GM23338 (cell line): ENCODE measurements at regions not wholly inside any gene's neighbourhood (a gene's known extent, or its start where the extent isn't known, plus 50 kb on each side); places are given as distances from the start of the nearest gene placed in this dataset.

Experiments used
- ATAC-seq: fragments of 200-7000 bp; cut with Tn5 transposase; 3 replicates; pipeline ENCODE4 v1.9.1; 2020
- DNase-seq: peaks from one replicate; pipeline ENCODE4 v3.0.0-alpha.2; 2015; ENCODE audit warnings: low spot score
- H2AFZ ChIP-seq: fragments of 200-600 bp; sonication (generic); 2 replicates; pipeline ENCODE4 v1.8.0; 2016; ENCODE audit warnings: antibody characterized with exemption, mild to moderate bottlenecking, moderate library complexity
- H3F3A ChIP-seq: fragments of 200-600 bp; sonication (generic); replicated peaks from 2 replicates; pipeline ENCODE4 v1.8.0; 2017; ENCODE audit warnings: antibody characterized with exemption, mixed run types, low read depth
- H3K27ac ChIP-seq: fragments of 200-600 bp; sonication (generic); 2 replicates; pipeline ENCODE4 v1.6.1; 2016; ENCODE audit warnings: low read depth
- H3K27me3 ChIP-seq: fragments of 200-600 bp; sonication (generic); 2 replicates; pipeline ENCODE4 v1.8.0; 2016; ENCODE audit warnings: mild to moderate bottlenecking, mixed run types, moderate library complexity; ENCODE audit not compliant: insufficient read depth
- H3K36me3 ChIP-seq: fragments of 200-600 bp; sonication (generic); 2 replicates; pipeline ENCODE4 v1.8.0; 2016; ENCODE audit warnings: mild to moderate bottlenecking; ENCODE audit not compliant: insufficient read depth
- H3K4me1 ChIP-seq: fragments of 200-600 bp; sonication (generic); 2 replicates; pipeline ENCODE4 v1.8.0; 2016; ENCODE audit warnings: mild to moderate bottlenecking, moderate library complexity; ENCODE audit not compliant: insufficient read depth
- H3K4me2 ChIP-seq: fragments of 200-600 bp; sonication (generic); 2 replicates; pipeline ENCODE4 v1.7.1; 2017; ENCODE audit warnings: mixed run types
- H3K4me3 ChIP-seq: fragments of 200-600 bp; sonication (generic); 2 replicates; pipeline ENCODE4 v1.6.1; 2016; ENCODE audit warnings: mixed run types
- H3K79me2 ChIP-seq: fragments of 200-600 bp; sonication (generic); replicated peaks from 2 replicates; pipeline ENCODE4 v1.8.0; 2017; ENCODE audit warnings: mild to moderate bottlenecking; ENCODE audit not compliant: insufficient read depth
- H3K9me2 ChIP-seq: fragments of 200-600 bp; sonication (generic); 2 replicates; pipeline ENCODE4 v1.8.0; 2017; ENCODE audit not compliant: insufficient read depth
- H4K20me1 ChIP-seq: fragments of 200-600 bp; sonication (generic); replicated peaks from 2 replicates; pipeline ENCODE4 v1.8.0; 2017; ENCODE audit warnings: mild to moderate bottlenecking; ENCODE audit not compliant: insufficient read depth
- H3K27ac Mint-ChIP-seq: 2 replicates; pipeline ENCODE4 v1.8.0; 2020; ENCODE audit warnings: inconsistent platforms, mild to moderate bottlenecking, moderate library complexity, mixed read lengths
- H3K27me3 Mint-ChIP-seq: 3 replicates; pipeline ENCODE4 v1.8.0; 2022; ENCODE audit warnings: low read depth, mild to moderate bottlenecking, moderate library complexity, mixed read lengths, inconsistent platforms; ENCODE audit not compliant: insufficient read depth, poor library complexity
- H3K36me3 Mint-ChIP-seq: 3 replicates; pipeline ENCODE4 v1.8.0; 2021; ENCODE audit warnings: low read depth, mild to moderate bottlenecking, inconsistent platforms, moderate library complexity, mixed read lengths
- H3K4me1 Mint-ChIP-seq: 3 replicates; pipeline ENCODE4 v1.8.0; 2020; ENCODE audit warnings: mild to moderate bottlenecking, inconsistent platforms, mixed read lengths
- H3K4me3 Mint-ChIP-seq: 3 replicates; pipeline ENCODE4 v1.8.0; 2021; ENCODE audit warnings: moderate library complexity, mild to moderate bottlenecking, inconsistent platforms, mixed read lengths
- H3K9me3 Mint-ChIP-seq: 3 replicates; pipeline ENCODE4 v1.8.0; 2020; ENCODE audit warnings: moderate library complexity, mild to moderate bottlenecking, inconsistent platforms, mixed read lengths
- CREB1 ChIP-seq: fragments of 250-450 bp; sonication (Bioruptor Pico); IDR thresholded peaks from 2 replicates; pipeline ENCODE4 v1.5.0; 2020; ENCODE audit warnings: low read depth, mild to moderate bottlenecking, moderate library complexity
- EZH2 ChIP-seq: fragments of 200-600 bp; sonication (generic); IDR thresholded peaks from one replicate; pipeline ENCODE4 v1.8.0; 2017; ENCODE audit warnings: antibody characterized with exemption, mild to moderate bottlenecking, low read depth; ENCODE audit not compliant: unreplicated experiment
- EZH2phosphoT487 ChIP-seq: fragments of 200-600 bp; sonication (generic); IDR thresholded peaks from one replicate; pipeline ENCODE4 v1.8.1; 2018; ENCODE audit warnings: antibody characterized with exemption; ENCODE audit not compliant: unreplicated experiment
- JUNB ChIP-seq: IDR thresholded peaks from one replicate; pipeline ENCODE4 v1.6.1; 2016; ENCODE audit warnings: antibody characterized with exemption; ENCODE audit not compliant: unreplicated experiment
- NANOG ChIP-seq: IDR thresholded peaks from 2 replicates; pipeline ENCODE4 v1.6.1; 2016; ENCODE audit warnings: antibody characterized with exemption, borderline replicate concordance
- POLR2AphosphoS5 ChIP-seq: IDR thresholded peaks from 2 replicates; pipeline ENCODE4 v1.6.1; 2016; ENCODE audit warnings: antibody characterized with exemption, low read depth
- ZNF114 ChIP-seq: fragments of 250-450 bp; sonication (Bioruptor Pico); IDR thresholded peaks from 2 replicates; pipeline ENCODE4 v1.5.0; 2020; ENCODE audit warnings: mild to moderate bottlenecking, moderate library complexity
- ZNF331 ChIP-seq: fragments of 250-450 bp; sonication (Bioruptor Pico); IDR thresholded peaks from 2 replicates; pipeline ENCODE4 v1.5.0; 2020; ENCODE audit warnings: low read depth, mild to moderate bottlenecking, moderate library complexity
- TF ChIP-seq, protein P1 (sequence below), 2 experiments: fragments of 200-600 bp in 1 of 2; sonication (generic) in 1 of 2; conservative IDR thresholded peaks; 2 replicates each; pipeline versions ENCODE4 v1.5.1 to v1.6.1; 2016 to 2017; ENCODE audit warnings: antibody characterized with exemption in 2 of 2, low read depth in 2 of 2, mild to moderate bottlenecking in 2 of 2, moderate library complexity in 1 of 2
- TF ChIP-seq, protein P2 (sequence below): fragments of 250-450 bp; sonication (Bioruptor Pico); IDR thresholded peaks from 2 replicates; pipeline ENCODE4 v1.5.0; 2020; ENCODE audit warnings: mild to moderate bottlenecking, moderate library complexity

DNA sequence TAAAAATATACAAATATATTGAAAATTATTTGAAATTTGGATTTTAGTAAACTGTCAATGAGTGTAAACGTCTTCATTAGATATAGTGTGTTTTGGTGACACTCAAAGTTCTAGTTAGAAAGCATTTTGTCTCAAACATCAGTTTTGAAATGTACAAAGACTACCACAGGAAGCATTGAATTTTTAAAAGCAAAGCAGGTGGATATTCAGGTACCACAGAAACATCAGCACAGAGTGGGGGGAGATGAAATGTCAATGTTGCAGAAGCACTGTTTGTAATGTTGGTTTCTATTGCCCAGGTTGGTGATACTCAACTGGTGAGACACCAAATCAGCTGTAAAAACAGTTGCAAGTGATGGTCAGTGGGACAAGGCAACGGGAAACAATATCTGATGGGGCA is 136.5 kb upstream of the ITGA4 start:
- H3K36me3 ChIP-seq: no peaks in the 10 kb centered on the region
- TF ChIP-seq CREB1 (CRISPR knock-in tag): no peak
- no peak for TF ChIP-seq POLR2AphosphoS5
- TF ChIP-seq EZH2: no peak
- TF ChIP-seq ZNF114 (CRISPR knock-in tag): no peak
- TF ChIP-seq ZNF331 (CRISPR knock-in tag): no peak
- H3K36me3 Mint-ChIP-seq: no peaks in the 10 kb centered on the region
- ATAC-seq (no peak), DNase-seq (no peak)
- no peak overlapping the region for H2AFZ ChIP-seq
- no peak overlapping the region for H3K27ac Mint-ChIP-seq
- H3K9me2 ChIP-seq: peaks cover 12% of the 10 kb centered on the region
- H3K27me3 ChIP-seq: no peaks in the 10 kb centered on the region
- peaks cover 24% of the 10 kb centered on the region for H3K4me1 Mint-ChIP-seq
- H3K4me1 ChIP-seq: peaks cover 19% of the 10 kb centered on the region
- no peak overlapping the region for H3K4me2 ChIP-seq
- no peak overlapping the region for H3K27ac ChIP-seq
- no peaks in the 10 kb centered on the region for H3K9me3 Mint-ChIP-seq
- H3F3A ChIP-seq: no peaks in the 10 kb centered on the region
- no peaks in the 10 kb centered on the region for H3K79me2 ChIP-seq
- H4K20me1 ChIP-seq: no peaks in the 10 kb centered on the region
- no peak overlapping the region for H3K4me3 ChIP-seq
- no peaks in the 10 kb centered on the region for H3K27me3 Mint-ChIP-seq
- H3K4me3 Mint-ChIP-seq: no peak overlapping the region

DNA sequence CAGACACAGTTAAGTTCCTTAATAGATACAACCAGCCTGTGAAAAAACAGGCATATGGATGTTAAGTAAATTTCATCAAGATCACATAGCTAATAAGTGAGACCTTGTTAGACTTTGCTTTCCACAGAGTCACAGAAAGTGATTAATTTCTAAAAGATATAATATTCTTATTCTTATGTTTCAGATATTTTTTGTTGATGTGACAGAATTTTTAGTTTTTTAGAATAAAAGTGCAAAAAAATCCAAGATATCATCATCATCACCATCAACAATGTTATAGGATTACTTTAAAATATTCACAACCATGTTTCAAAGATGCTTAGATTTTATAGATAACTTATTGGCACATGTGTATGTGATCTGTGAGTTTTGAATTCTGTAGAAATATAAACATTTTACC is 132.3 kb upstream of the ITGA4 start:
- no peaks in the 10 kb centered on the region; the same call in 2 of the 3 replicates for H3K9me3 Mint-ChIP-seq

DNA sequence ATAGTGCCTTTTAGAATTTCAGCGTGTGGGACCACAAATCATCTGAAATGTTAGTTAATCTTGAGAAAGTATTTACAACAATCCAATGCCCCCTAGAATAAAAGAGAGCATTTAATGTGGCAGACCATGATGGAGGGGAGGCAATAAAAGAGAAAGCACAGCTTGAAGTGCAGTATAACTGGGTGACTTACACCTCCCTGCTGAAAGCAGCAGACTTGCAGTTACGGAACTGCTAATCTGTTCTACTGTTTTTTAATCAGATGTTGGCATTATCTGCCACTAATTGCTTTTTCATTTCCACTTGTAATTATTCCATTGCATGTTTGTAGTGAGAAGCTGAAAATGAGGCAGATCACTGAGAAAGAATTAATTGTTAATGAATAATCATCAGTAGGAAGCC is 130.5 kb upstream of the ITGA4 start:
- H3K79me2 ChIP-seq: no peaks in the 10 kb centered on the region
- DNase-seq (no peak), ATAC-seq (no peak)
- no peak overlapping the region for H3K4me2 ChIP-seq
- H3K27ac ChIP-seq: no peak overlapping the region
- H3K27me3 ChIP-seq: no peaks in the 10 kb centered on the region
- Mint-ChIP-seq H3K9me3 (no peaks in the 10 kb centered on the region; the same call in 2 of the 3 replicates), H3K27ac (no peak overlapping the region), H3K36me3 (no peaks in the 10 kb centered on the region; the same call in 2 of the 3 replicates), H3K4me1 (peaks cover 16% of the 10 kb centered on the region), H3K27me3 (no peaks in the 10 kb centered on the region), H3K4me3 (no peak overlapping the region)
- no peak overlapping the region for H3K4me3 ChIP-seq
- H4K20me1 ChIP-seq: no peaks in the 10 kb centered on the region
- H3K36me3 ChIP-seq: no peaks in the 10 kb centered on the region
- H3K9me2 ChIP-seq: peaks cover 12% of the 10 kb centered on the region
- peaks cover 11% of the 10 kb centered on the region for H3K4me1 ChIP-seq
- H2AFZ ChIP-seq: no peak overlapping the region
- no peaks in the 10 kb centered on the region for H3F3A ChIP-seq
- TF ChIP-seq NANOG: no peak
- TF ChIP-seq, protein P1, sequence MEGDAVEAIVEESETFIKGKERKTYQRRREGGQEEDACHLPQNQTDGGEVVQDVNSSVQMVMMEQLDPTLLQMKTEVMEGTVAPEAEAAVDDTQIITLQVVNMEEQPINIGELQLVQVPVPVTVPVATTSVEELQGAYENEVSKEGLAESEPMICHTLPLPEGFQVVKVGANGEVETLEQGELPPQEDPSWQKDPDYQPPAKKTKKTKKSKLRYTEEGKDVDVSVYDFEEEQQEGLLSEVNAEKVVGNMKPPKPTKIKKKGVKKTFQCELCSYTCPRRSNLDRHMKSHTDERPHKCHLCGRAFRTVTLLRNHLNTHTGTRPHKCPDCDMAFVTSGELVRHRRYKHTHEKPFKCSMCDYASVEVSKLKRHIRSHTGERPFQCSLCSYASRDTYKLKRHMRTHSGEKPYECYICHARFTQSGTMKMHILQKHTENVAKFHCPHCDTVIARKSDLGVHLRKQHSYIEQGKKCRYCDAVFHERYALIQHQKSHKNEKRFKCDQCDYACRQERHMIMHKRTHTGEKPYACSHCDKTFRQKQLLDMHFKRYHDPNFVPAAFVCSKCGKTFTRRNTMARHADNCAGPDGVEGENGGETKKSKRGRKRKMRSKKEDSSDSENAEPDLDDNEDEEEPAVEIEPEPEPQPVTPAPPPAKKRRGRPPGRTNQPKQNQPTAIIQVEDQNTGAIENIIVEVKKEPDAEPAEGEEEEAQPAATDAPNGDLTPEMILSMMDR (conservative IDR thresholded peaks at IDR 0.05; ENCODE audit: low read depth in 2 of 2): no peak
- no peak for TF ChIP-seq EZH2
- TF ChIP-seq CREB1 (CRISPR knock-in tag): no peak
- TF ChIP-seq JUNB: no peak
- TF ChIP-seq, protein P2, sequence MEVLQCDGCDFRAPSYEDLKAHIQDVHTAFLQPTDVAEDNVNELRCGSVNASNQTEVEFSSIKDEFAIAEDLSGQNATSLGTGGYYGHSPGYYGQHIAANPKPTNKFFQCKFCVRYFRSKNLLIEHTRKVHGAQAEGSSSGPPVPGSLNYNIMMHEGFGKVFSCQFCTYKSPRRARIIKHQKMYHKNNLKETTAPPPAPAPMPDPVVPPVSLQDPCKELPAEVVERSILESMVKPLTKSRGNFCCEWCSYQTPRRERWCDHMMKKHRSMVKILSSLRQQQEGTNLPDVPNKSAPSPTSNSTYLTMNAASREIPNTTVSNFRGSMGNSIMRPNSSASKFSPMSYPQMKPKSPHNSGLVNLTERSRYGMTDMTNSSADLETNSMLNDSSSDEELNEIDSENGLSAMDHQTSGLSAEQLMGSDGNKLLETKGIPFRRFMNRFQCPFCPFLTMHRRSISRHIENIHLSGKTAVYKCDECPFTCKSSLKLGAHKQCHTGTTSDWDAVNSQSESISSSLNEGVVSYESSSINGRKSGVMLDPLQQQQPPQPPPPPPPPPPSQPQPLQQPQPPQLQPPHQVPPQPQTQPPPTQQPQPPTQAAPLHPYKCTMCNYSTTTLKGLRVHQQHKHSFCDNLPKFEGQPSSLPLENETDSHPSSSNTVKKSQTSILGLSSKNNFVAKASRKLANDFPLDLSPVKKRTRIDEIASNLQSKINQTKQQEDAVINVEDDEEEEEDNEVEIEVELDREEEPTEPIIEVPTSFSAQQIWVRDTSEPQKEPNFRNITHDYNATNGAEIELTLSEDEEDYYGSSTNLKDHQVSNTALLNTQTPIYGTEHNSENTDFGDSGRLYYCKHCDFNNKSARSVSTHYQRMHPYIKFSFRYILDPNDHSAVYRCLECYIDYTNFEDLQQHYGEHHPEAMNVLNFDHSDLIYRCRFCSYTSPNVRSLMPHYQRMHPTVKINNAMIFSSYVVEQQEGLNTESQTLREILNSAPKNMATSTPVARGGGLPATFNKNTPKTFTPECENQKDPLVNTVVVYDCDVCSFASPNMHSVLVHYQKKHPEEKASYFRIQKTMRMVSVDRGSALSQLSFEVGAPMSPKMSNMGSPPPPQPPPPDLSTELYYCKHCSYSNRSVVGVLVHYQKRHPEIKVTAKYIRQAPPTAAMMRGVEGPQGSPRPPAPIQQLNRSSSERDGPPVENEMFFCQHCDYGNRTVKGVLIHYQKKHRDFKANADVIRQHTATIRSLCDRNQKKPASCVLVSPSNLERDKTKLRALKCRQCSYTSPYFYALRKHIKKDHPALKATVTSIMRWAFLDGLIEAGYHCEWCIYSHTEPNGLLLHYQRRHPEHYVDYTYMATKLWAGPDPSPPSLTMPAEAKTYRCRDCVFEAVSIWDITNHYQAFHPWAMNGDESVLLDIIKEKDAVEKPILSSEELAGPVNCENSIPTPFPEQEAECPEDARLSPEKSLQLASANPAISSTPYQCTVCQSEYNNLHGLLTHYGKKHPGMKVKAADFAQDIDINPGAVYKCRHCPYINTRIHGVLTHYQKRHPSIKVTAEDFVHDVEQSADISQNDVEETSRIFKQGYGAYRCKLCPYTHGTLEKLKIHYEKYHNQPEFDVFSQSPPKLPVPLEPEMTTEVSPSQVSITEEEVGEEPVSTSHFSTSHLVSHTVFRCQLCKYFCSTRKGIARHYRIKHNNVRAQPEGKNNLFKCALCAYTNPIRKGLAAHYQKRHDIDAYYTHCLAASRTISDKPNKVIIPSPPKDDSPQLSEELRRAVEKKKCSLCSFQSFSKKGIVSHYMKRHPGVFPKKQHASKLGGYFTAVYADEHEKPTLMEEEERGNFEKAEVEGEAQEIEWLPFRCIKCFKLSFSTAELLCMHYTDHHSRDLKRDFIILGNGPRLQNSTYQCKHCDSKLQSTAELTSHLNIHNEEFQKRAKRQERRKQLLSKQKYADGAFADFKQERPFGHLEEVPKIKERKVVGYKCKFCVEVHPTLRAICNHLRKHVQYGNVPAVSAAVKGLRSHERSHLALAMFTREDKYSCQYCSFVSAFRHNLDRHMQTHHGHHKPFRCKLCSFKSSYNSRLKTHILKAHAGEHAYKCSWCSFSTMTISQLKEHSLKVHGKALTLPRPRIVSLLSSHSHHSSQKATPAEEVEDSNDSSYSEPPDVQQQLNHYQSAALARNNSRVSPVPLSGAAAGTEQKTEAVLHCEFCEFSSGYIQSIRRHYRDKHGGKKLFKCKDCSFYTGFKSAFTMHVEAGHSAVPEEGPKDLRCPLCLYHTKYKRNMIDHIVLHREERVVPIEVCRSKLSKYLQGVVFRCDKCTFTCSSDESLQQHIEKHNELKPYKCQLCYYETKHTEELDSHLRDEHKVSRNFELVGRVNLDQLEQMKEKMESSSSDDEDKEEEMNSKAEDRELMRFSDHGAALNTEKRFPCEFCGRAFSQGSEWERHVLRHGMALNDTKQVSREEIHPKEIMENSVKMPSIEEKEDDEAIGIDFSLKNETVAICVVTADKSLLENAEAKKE: no peak
- TF ChIP-seq EZH2phosphoT487: no peak

More for the DNA sequence above, 132.3 kb upstream of the ITGA4 start:
- Histone ChIP-seq H3K4me1 (peaks cover 11% of the 10 kb centered on the region), H3K4me3 (no peak overlapping the region), H4K20me1 (no peaks in the 10 kb centered on the region), H3K36me3 (no peaks in the 10 kb centered on the region), H3K27me3 (no peaks in the 10 kb centered on the region), H3K4me2 (no peak overlapping the region), H3K9me2 (peaks cover 12% of the 10 kb centered on the region), H2AFZ (no peak overlapping the region), H3K27ac (no peak overlapping the region), H3F3A (no peaks in the 10 kb centered on the region), H3K79me2 (no peaks in the 10 kb centered on the region)
- DNase-seq (no peak), ATAC-seq (no peak)
- Mint-ChIP-seq H3K27ac (no peak overlapping the region), H3K27me3 (no peaks in the 10 kb centered on the region), H3K4me3 (no peak overlapping the region), H3K4me1 (peaks cover 16% of the 10 kb centered on the region), H3K36me3 (no peaks in the 10 kb centered on the region; the same call in 2 of the 3 replicates)
- TF ChIP-seq CREB1 (CRISPR knock-in tag): no peak
- no peak for TF ChIP-seq JUNB
